AG09319 (cell line): ENCODE measurements at regions not wholly inside any gene's neighbourhood (a gene's known extent, or its start where the extent isn't known, plus 50 kb on each side); places are given as distances from the start of the nearest gene placed in this dataset.

Source experiments
- DNase-seq: peaks from one replicate; pipeline ENCODE4 v3.0.0-alpha.2; 2010; ENCODE audit warnings: low read depth; ENCODE audit errors: extremely low read depth
- TF ChIP-seq, protein P1 (sequence below): IDR thresholded peaks from 2 replicates; pipeline ENCODE4 v1.5.1; 2011; ENCODE audit warnings: low read depth, mild to moderate bottlenecking, inconsistent platforms, low read length, moderate library complexity

GRCh38 chr1:221125976-221126375 is 246.7 kb downstream of the HLX start:
- no peak for DNase-seq
- TF ChIP-seq, protein P1, sequence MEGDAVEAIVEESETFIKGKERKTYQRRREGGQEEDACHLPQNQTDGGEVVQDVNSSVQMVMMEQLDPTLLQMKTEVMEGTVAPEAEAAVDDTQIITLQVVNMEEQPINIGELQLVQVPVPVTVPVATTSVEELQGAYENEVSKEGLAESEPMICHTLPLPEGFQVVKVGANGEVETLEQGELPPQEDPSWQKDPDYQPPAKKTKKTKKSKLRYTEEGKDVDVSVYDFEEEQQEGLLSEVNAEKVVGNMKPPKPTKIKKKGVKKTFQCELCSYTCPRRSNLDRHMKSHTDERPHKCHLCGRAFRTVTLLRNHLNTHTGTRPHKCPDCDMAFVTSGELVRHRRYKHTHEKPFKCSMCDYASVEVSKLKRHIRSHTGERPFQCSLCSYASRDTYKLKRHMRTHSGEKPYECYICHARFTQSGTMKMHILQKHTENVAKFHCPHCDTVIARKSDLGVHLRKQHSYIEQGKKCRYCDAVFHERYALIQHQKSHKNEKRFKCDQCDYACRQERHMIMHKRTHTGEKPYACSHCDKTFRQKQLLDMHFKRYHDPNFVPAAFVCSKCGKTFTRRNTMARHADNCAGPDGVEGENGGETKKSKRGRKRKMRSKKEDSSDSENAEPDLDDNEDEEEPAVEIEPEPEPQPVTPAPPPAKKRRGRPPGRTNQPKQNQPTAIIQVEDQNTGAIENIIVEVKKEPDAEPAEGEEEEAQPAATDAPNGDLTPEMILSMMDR, result no peak

DNA sequence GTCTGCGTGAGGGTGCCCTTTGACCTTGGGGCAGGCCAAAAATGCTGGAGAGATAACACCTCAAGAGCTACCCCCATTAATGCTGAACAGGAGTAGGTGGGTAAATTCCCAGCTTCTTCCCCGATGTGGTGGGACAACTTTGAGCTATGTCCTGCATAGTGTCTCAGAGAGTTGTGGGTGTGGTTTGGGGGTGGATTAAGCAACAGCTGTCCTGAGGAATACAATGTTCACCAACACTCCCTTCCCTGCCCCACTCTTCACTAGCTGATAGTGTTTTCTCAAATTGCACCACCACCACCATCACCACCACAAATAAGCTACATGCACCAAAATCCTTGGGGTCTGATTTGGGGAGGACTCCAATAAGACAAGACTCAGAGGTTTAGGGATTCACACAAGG is 258.4 kb downstream of the HLX start:
- DNase-seq, result no peak
- TF ChIP-seq, protein P1, result no peak

DNA sequence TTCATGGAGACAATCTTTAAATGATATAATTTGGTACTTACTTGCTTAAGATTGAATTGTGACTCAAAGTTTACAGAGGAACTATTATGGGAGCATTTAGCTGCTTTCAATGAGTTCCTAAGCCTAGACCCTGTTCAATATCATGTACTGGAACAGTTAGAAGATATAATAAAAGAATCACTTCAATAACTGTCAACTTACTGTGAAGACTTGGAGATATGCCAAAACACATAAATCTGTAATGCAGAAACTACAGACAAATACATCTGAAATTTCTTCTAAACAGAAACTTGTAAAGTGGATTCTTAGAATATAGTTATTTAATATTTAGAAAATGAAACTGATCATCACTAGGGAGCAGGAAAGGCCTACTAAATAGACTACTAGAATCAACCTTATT is 259.3 kb downstream of the HLX start:
- no peak for DNase-seq
- TF ChIP-seq, protein P1, result no peak

DNA sequence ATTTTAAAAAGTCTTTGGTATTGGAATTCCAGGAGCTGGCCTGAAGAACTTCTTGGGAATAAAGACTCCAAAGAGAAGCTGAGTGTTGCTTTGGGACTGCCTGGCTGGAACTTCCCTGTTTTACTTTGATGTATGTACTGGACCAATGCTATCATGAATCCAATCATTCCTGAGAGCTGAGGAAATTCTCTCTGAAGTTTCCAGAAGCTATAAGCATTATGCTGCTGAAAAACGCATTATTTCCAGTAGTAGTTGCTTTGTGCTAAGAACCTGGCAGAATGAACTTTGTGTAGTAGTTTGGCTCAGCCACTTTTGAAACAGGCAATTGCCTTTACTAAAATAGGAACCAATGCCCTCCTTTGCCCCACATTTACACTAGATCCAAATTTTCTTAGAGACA is 260.7 kb downstream of the HLX start:
- DNase-seq, result no peak
- TF ChIP-seq, protein P1, result no peak

GRCh38 chr1:221141096-221141495 is 261.9 kb downstream of the HLX start:
- TF ChIP-seq, protein P1, result no peak

GRCh38 chr1:221141606-221142285 is 262.5 kb downstream of the HLX start:
- TF ChIP-seq, protein P1, result no peak

More at GRCh38 chr1:221141096-221141495, 261.9 kb downstream of the HLX start:
- DNase-seq, result no peak

DNA sequence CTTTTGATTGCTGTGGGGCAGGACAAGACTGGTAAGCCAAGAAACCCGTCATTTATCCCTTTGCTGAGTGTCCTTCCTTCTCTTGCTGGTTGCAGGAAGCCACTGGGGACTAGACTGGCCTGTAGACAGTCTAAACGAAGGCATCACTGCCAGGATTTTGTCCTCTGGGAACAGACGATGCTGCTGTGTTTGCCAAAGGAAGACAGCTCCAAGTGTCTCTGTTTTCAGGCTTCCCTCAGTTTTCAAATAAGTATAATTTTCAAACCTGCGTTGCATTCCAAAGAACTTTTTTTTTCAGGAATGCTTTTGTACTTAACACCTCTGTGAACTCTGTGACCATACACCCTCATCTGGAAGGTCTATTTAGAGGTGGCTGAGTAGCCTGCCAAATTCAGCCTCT is 269.4 kb downstream of the HLX start:
- TF ChIP-seq, protein P1, result no peak
- no peak for DNase-seq

More at GRCh38 chr1:221141606-221142285, 262.5 kb downstream of the HLX start:
- no peak for DNase-seq
